ENCODE measurements at regions not wholly inside any gene's neighbourhood (a gene's known extent, or its start where the extent isn't known, plus 50 kb on each side); places are given as distances from the start of the nearest gene placed in this dataset.

DNA sequence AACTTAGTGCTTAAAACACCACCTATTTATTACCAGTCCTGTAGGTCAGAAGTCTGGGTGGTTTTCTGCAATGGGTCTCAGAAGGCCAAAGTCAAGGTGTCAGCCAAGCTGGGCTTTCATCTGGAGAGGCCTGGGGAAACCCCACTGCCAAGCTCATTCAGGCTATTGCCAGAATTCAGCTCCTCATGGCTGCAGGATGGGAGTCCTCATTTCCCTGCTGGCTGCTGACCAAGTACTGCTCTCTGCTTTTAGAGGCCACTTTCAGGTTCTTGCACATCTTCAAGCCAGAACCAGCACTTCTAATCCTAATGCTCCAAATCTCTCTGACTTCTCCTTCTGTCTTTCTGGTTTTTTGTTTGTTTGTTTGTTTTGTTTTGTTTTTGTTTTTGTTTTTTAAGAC is 109.3 kb downstream of the BCOR start:
- in situ Hi-C loops (cut with MboI; ENCODE audit: low sequenced_read_pairs): no loop called here
- intact Hi-C loops (cut with micrococcal nuclease): no loop called here

More for the DNA sequence above, 109.3 kb downstream of the BCOR start:
- Histone ChIP-seq H3K4me1 (ENCODE audit: control insufficient read depth, insufficient read depth, low read length) (no peaks in the 10 kb centered on the region; the same call in 1 of the 2 replicates), H3K4me3 (ENCODE audit: insufficient read depth, low read depth, low read length) (no peak overlapping the region), H2AK5ac (ENCODE audit: low read depth, low read length) (no peak overlapping the region), H2BK5ac (ENCODE audit: low read depth, low read length, poor library complexity, severe bottlenecking) (no peak overlapping the region), H3K4ac (ENCODE audit: low read depth, low read length) (no peak overlapping the region), H4K5ac (ENCODE audit: low read depth, low read length) (no peak overlapping the region), H2BK120ac (ENCODE audit: low read depth, low read length) (no peak overlapping the region), H3K79me1 (ENCODE audit: low read depth in 1 of 2, low read length in 2 of 2) (no peaks in the 10 kb centered on the region), H3K27me3 (ENCODE audit: control insufficient read depth, insufficient read depth, low read length) (peaks cover 11% of the 10 kb centered on the region), H4K20me1 (ENCODE audit: insufficient read depth, low read length) (no peaks in the 10 kb centered on the region), H2AK9ac (replicated peaks; ENCODE audit: low read depth, low read length, poor library complexity) (no peak overlapping the region), H2BK20ac (ENCODE audit: low read depth, low read length) (no peak overlapping the region), H3K14ac (replicated peaks; ENCODE audit: low read depth, low read length) (no peak overlapping the region), H3K4me2 (ENCODE audit: low read depth, low read length) (no peak overlapping the region), H2BK15ac (ENCODE audit: low read depth, low read length) (no peak overlapping the region), H3K9me1 (ENCODE audit: insufficient read depth, low read length) (no peaks in the 10 kb centered on the region), H3K36me3 (ENCODE audit: control insufficient read depth, insufficient read depth, low read length) (no peaks in the 10 kb centered on the region), H4K8ac (ENCODE audit: low read depth in 2 of 2, low read length in 2 of 2) (no peak overlapping the region), H3K27ac (ENCODE audit: insufficient read depth, low read length) (no peak overlapping the region), H3K9ac (ENCODE audit: low read depth, low read length) (no peak overlapping the region), H2AFZ (replicated peaks; ENCODE audit: low read length, poor library complexity) (no peak overlapping the region), H3K23ac (ENCODE audit: low read depth, low read length) (no peak overlapping the region), H3K9me3 (ENCODE audit: control insufficient read depth, insufficient read depth, low read length) (peaks cover 4% of the 10 kb centered on the region; the same call in 1 of the 2 replicates), H3K18ac (ENCODE audit: low read depth, low read length) (no peak overlapping the region), H3K56ac (ENCODE audit: extremely low read depth, insufficient read depth, low read length) (no peak overlapping the region), H4K91ac (ENCODE audit: insufficient read depth, low read depth, low read length) (no peak overlapping the region)
- TF ChIP-seq RFX5 (IDR thresholded peaks at IDR 0.05; ENCODE audit: low read depth, low read length): no peak
- TF ChIP-seq RAD21 (IDR thresholded peaks at IDR 0.05; ENCODE audit: low read length): no peak
- TF ChIP-seq, protein P1, sequence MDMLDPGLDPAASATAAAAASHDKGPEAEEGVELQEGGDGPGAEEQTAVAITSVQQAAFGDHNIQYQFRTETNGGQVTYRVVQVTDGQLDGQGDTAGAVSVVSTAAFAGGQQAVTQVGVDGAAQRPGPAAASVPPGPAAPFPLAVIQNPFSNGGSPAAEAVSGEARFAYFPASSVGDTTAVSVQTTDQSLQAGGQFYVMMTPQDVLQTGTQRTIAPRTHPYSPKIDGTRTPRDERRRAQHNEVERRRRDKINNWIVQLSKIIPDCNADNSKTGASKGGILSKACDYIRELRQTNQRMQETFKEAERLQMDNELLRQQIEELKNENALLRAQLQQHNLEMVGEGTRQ (IDR thresholded peaks at IDR 0.05; ENCODE audit: low read depth, low read length): no peak
- no peak for TF ChIP-seq MXI1 (IDR thresholded peaks at IDR 0.05; ENCODE audit: borderline replicate concordance, low read depth, low read length)
- no peak for TF ChIP-seq POLR2A (IDR thresholded peaks at IDR 0.05; ENCODE audit: low read depth, low read length)
- TF ChIP-seq FOS (IDR thresholded peaks at IDR 0.05; ENCODE audit: low read depth, low read length): no peak
- TF ChIP-seq MAFK (IDR thresholded peaks at IDR 0.05; ENCODE audit: low read depth, low read length): no peak
- TF ChIP-seq, protein P2, sequence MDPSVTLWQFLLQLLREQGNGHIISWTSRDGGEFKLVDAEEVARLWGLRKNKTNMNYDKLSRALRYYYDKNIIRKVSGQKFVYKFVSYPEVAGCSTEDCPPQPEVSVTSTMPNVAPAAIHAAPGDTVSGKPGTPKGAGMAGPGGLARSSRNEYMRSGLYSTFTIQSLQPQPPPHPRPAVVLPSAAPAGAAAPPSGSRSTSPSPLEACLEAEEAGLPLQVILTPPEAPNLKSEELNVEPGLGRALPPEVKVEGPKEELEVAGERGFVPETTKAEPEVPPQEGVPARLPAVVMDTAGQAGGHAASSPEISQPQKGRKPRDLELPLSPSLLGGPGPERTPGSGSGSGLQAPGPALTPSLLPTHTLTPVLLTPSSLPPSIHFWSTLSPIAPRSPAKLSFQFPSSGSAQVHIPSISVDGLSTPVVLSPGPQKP (IDR thresholded peaks at IDR 0.05; ENCODE audit: borderline replicate concordance, low read depth, low read length): no peak
- TF ChIP-seq SMC3 (IDR thresholded peaks at IDR 0.05; ENCODE audit: low read depth, low read length): no peak
- no peak for TF ChIP-seq CEBPB (IDR thresholded peaks at IDR 0.05; ENCODE audit: low read depth, low read length)
- TF ChIP-seq MAZ (IDR thresholded peaks at IDR 0.05; ENCODE audit: borderline replicate concordance, low read depth, low read length): no peak
- TF ChIP-seq CHD1 (IDR thresholded peaks at IDR 0.05; ENCODE audit: low read depth, low read length): no peak
- TF ChIP-seq RCOR1 (IDR thresholded peaks at IDR 0.05; ENCODE audit: insufficient replicate concordance, low read length): no peak
- TF ChIP-seq BHLHE40 (IDR thresholded peaks at IDR 0.05; ENCODE audit: low read depth, low read length): no peak
- TF ChIP-seq, protein P3, sequence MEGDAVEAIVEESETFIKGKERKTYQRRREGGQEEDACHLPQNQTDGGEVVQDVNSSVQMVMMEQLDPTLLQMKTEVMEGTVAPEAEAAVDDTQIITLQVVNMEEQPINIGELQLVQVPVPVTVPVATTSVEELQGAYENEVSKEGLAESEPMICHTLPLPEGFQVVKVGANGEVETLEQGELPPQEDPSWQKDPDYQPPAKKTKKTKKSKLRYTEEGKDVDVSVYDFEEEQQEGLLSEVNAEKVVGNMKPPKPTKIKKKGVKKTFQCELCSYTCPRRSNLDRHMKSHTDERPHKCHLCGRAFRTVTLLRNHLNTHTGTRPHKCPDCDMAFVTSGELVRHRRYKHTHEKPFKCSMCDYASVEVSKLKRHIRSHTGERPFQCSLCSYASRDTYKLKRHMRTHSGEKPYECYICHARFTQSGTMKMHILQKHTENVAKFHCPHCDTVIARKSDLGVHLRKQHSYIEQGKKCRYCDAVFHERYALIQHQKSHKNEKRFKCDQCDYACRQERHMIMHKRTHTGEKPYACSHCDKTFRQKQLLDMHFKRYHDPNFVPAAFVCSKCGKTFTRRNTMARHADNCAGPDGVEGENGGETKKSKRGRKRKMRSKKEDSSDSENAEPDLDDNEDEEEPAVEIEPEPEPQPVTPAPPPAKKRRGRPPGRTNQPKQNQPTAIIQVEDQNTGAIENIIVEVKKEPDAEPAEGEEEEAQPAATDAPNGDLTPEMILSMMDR (conservative IDR thresholded peaks at IDR 0.05; ENCODE audit: low read depth, low read length): no peak
- dilution Hi-C loops (cut with HindIII; ENCODE audit: low sequenced_read_pairs, unreplicated experiment): no loop called here
- ChIA-PET POLR2A (ENCODE audit: unreplicated experiment) (no interaction called here), CTCF (no interaction called here)
- BruUV-seq (replicated peaks): no TSS peak
- ATAC-seq (ENCODE audit: low read depth) (no peak), DNase-seq (no peak)

Data from IMR-90 (cell line).